BJ (cell line): ENCODE measurements at regions not wholly inside any gene's neighbourhood (a gene's known extent, or its start where the extent isn't known, plus 50 kb on each side); places are given as distances from the start of the nearest gene placed in this dataset.

Source experiments
- CTCF ChIA-PET: fragments of 350-600 bp; formaldehyde crosslinking; extraction: SDS; loops from one replicate; lab custom pipeline; 2021; ENCODE audit warnings: antibody characterized with exemption, inconsistent platforms; lab: Yijun Ruan, JAX
- POLR2A ChIA-PET: fragments of 300-600 bp; sonication (Branson Sonifier 250); formaldehyde crosslinking; extraction: SDS; loops from one replicate; lab custom pipeline; 2021; ENCODE audit warnings: antibody characterized with exemption; lab: Charles Lee
- DNase-seq: peaks from one replicate; pipeline ENCODE4 v3.0.0-alpha.2; 2011; ENCODE audit warnings: low read depth
- H3K27me3 ChIP-seq: 2 replicates; pipeline ENCODE4 v1.6.0; 2011; ENCODE audit warnings: low read length; ENCODE audit not compliant: control insufficient read depth, insufficient read depth
- H3K36me3 ChIP-seq: 2 replicates; pipeline ENCODE4 v1.5.1; 2011; ENCODE audit warnings: low read length; ENCODE audit not compliant: control insufficient read depth, insufficient read depth
- H3K4me3 ChIP-seq: 2 replicates; pipeline ENCODE4 v1.5.1; 2011; ENCODE audit warnings: low read depth, mild to moderate bottlenecking, control low read depth, low read length
- CTCF ChIP-seq: IDR thresholded peaks from 2 replicates; pipeline ENCODE4 v1.5.1; 2011; ENCODE audit warnings: low read depth, mild to moderate bottlenecking, control low read depth, inconsistent platforms, low read length, moderate library complexity; ENCODE audit not compliant: insufficient read depth

GRCh38 chr18:37985126-37985525, 419.5 kb upstream of the CELF4 start:
- CTCF ChIA-PET, result no interaction called here
- H3K36me3 ChIP-seq, result no peaks in the 10 kb centered on the region

DNA sequence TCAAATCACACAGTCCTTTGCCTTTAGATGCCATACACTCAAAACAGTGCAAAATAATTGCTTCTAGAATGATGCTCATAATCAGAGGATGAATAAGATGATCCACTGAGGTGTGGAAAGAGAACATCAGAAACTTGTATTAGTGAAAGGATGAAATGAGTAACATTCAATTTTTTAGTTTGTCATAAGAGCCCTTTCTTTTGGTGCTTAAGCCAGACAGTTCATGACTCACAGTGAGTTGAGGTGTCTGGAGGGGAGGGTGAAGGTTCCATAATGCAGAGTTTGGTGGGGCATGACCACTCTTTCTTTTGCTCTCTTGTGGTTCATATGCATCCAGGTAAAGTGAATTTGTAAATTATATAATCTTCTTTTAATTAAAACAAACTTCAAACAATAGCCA, 415.0 kb upstream of the CELF4 start:
- Histone ChIP-seq H3K4me3 (no peak overlapping the region), H3K27me3 (no peaks in the 10 kb centered on the region), H3K36me3 (no peaks in the 10 kb centered on the region)
- CTCF ChIA-PET, result no interaction called here
- no peak for TF ChIP-seq CTCF
- DNase-seq, result no peak
- POLR2A ChIA-PET, result no interaction called here

More at GRCh38 chr18:37985126-37985525, 419.5 kb upstream of the CELF4 start:
- POLR2A ChIA-PET, result no interaction called here
- no peaks in the 10 kb centered on the region for H3K27me3 ChIP-seq
- no peak for DNase-seq
- no peak overlapping the region for H3K4me3 ChIP-seq
- TF ChIP-seq CTCF, result no peak

GRCh38 chr18:37975446-37975845, 409.8 kb upstream of the CELF4 start:
- Histone ChIP-seq H3K27me3 (no peaks in the 10 kb centered on the region), H3K36me3 (no peaks in the 10 kb centered on the region), H3K4me3 (no peak overlapping the region)
- ChIA-PET POLR2A (no interaction called here), CTCF (no interaction called here)
- DNase-seq, result no peak
- TF ChIP-seq CTCF, result no peak

- Histone ChIP-seq H3K36me3 (no peaks in the 10 kb centered on the region), H3K27me3 (no peaks in the 10 kb centered on the region), H3K4me3 (no peak overlapping the region)
- ChIA-PET CTCF (no interaction called here), POLR2A (no interaction called here)
- no peak for DNase-seq
- TF ChIP-seq CTCF, result no peak
Observed at GRCh38 chr18:37967261-37967660, 401.7 kb upstream of the CELF4 start.

DNA sequence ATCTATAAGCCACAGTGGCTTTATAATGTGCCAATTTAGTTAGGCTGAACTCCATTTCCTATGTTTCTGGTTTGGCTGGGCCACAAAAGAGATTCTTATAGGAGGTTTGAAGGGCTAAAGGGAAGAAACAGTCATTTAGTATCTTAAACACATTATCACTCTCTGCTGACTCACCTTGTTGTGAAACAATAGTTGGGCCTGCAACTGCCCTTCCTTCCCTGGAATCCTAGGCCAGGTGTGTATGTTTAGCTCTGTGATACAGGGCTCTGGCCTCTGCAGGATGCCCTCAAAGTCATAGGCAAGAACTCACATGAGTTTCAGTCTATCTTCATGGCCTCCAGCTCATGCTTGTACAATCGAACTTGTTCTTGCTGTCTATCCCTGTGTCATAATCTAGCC, 400.0 kb upstream of the CELF4 start:
- TF ChIP-seq CTCF, result no peak
- Histone ChIP-seq H3K36me3 (no peaks in the 10 kb centered on the region), H3K27me3 (no peaks in the 10 kb centered on the region), H3K4me3 (no peak overlapping the region)
- ChIA-PET CTCF (no interaction called here), POLR2A (no interaction called here)
- DNase-seq, result no peak
